Kidney (tissue), 13 donors: ENCODE measurements at regions not wholly inside any gene's neighbourhood (a gene's known extent, or its start where the extent isn't known, plus 50 kb on each side); places are given as distances from the start of the nearest gene placed in this dataset.

Experiments used
- DNase-seq, 5 donors: peaks; one replicate each; pipeline ENCODE4 v3.0.0-alpha.2; 2013 to 2020
- FAIRE-seq: peaks from 2 replicates; lab custom pipeline; 2012; peaks lifted over from hg19 to GRCh38; lab: Jason Lieb, UNC
- H3K27ac ChIP-seq, 2 donors: one replicate each; pipeline ENCODE4 v1.7.0; 2013; ENCODE audit warnings: low read depth in 2 of 2, low read length in 2 of 2, inconsistent platforms in 1 of 2
- H3K27me3 ChIP-seq: one replicate; pipeline ENCODE4 v1.7.1; 2013; ENCODE audit warnings: low read length, inconsistent platforms; ENCODE audit not compliant: control insufficient read depth, insufficient read depth
- H3K36me3 ChIP-seq, 3 donors: one replicate each; pipeline versions ENCODE4 v1.7.0 to v1.7.1; 2013; ENCODE audit warnings: low read length in 3 of 3, control low read depth in 1 of 3, inconsistent platforms in 1 of 3; ENCODE audit not compliant: insufficient read depth in 3 of 3, control insufficient read depth in 2 of 3
- H3K4me1 ChIP-seq, 3 donors: one replicate each; pipeline versions ENCODE4 v1.7.0 to v1.7.1; 2013; ENCODE audit warnings: low read length in 3 of 3, inconsistent platforms in 1 of 3, low read depth in 1 of 3; ENCODE audit not compliant: control insufficient read depth in 2 of 3, insufficient read depth in 2 of 3
- H3K4me3 ChIP-seq, 3 donors: one replicate each; pipeline versions ENCODE4 v1.7.0 to v1.8.1; 2013; ENCODE audit warnings: low read length in 3 of 3, control low read depth in 1 of 3, inconsistent platforms in 1 of 3
- H3K9ac ChIP-seq, 3 donors: one replicate each; pipeline versions ENCODE4 v1.7.0 to v1.7.1; 2013; ENCODE audit warnings: low read length in 3 of 3, control low read depth in 1 of 3, inconsistent platforms in 1 of 3
- H3K9me3 ChIP-seq, 3 donors: one replicate each; pipeline versions ENCODE4 v1.7.0 to v1.7.1; 2013; ENCODE audit warnings: low read length in 3 of 3, control low read depth in 1 of 3, inconsistent platforms in 1 of 3; ENCODE audit not compliant: control insufficient read depth in 2 of 3, insufficient read depth in 1 of 3
- CTCF ChIP-seq: IDR thresholded peaks from 3 replicates; pipeline ENCODE4 v1.5.1; 2012; ENCODE audit warnings: mild to moderate bottlenecking, moderate library complexity, borderline replicate concordance; ENCODE audit not compliant: insufficient read depth; ENCODE audit errors: extremely low read depth
- intact Hi-C: fragments of 100-400 bp; cut with DNase I; formaldehyde crosslinking; loops from one replicate; pipeline ENCODE4 v1.11.1; 2022
- donor health status: control.
- donor health status: control.
- donor health status: control.
- donor health status: control.
- donor health status: control.
- donor health status: DM: yes; HTN: yes; CAD: no.
- donor health status: Normal renal cell carcinoma (clear cell type).

GRCh38 chrX:42143866-42144592 lies 220.7 kb upstream of the CASK start:
- no peaks in the 10 kb centered on the region for H3K9me3 ChIP-seq
- no peaks in the 10 kb centered on the region for H3K27me3 ChIP-seq
- peak in 4 of 5 donors; percentile 54 to 85 (median 74) for DNase-seq
- no peak overlapping the region for H3K4me3 ChIP-seq
- no peak overlapping the region for H3K27ac ChIP-seq
- no peak for TF ChIP-seq CTCF
- intact Hi-C loops, result no loop called here
- no peaks in the 10 kb centered on the region for H3K36me3 ChIP-seq
- no peak for FAIRE-seq
- no peaks in the 10 kb centered on the region for H3K4me1 ChIP-seq
- H3K9ac ChIP-seq, result no peak overlapping the region

- FAIRE-seq, result peak; percentile 6
- H3K4me1 ChIP-seq, result no peaks in the 10 kb centered on the region
- no peaks in the 10 kb centered on the region for H3K36me3 ChIP-seq
- no peak overlapping the region for H3K9ac ChIP-seq
- no peak for DNase-seq
- H3K27ac ChIP-seq, result no peak overlapping the region
- H3K4me3 ChIP-seq, result no peak overlapping the region
- H3K9me3 ChIP-seq, result no peaks in the 10 kb centered on the region
- intact Hi-C loops, result no loop called here
- no peak for TF ChIP-seq CTCF
- H3K27me3 ChIP-seq, result no peaks in the 10 kb centered on the region
Observed at GRCh38 chrX:42140320-42140719, 217.0 kb upstream of the CASK start.

- DNase-seq (no peak), FAIRE-seq (peak; percentile 50)
- Histone ChIP-seq H3K4me1 (no peaks in the 10 kb centered on the region), H3K9ac (no peak overlapping the region), H3K36me3 (no peaks in the 10 kb centered on the region), H3K27me3 (no peaks in the 10 kb centered on the region), H3K9me3 (no peaks in the 10 kb centered on the region), H3K27ac (no peak overlapping the region), H3K4me3 (no peak overlapping the region)
- TF ChIP-seq CTCF, result no peak
- intact Hi-C loops, result no loop called here
Observed at GRCh38 chrX:42135583-42136228, 212.4 kb upstream of the CASK start.
